Activated T-helper 1 cell treated with anti-CD3 and anti-CD28 coated beads, Interleukin-12 subunit alpha, Interleukin-12 subunit beta, Interleukin-2, Interleukin-4 antibody, amounts not matched to agents 30 ng/mL and 10 ng/mL and 1 ng/mL, durations not matched to agents 14 hours and 24 hours and 36 hours (primary cell): ENCODE measurements at regions not wholly inside any gene's neighbourhood (a gene's known extent, or its start where the extent isn't known, plus 50 kb on each side); places are given as distances from the start of the nearest gene placed in this dataset.

Source experiments
- DNase-seq: peaks from one replicate; pipeline ENCODE4 v3.0.0; 2021; ENCODE audit warnings: low spot score
- H3K27ac Mint-ChIP-seq: one replicate; pipeline ENCODE4 v1.8.0; 2021; ENCODE audit warnings: mild to moderate bottlenecking, mixed read lengths
- H3K27me3 Mint-ChIP-seq: one replicate; pipeline ENCODE4 v1.8.0; 2022; ENCODE audit warnings: mild to moderate bottlenecking, moderate library complexity, mixed read lengths; ENCODE audit not compliant: insufficient read depth
- H3K36me3 Mint-ChIP-seq: one replicate; pipeline ENCODE4 v1.8.0; 2021; ENCODE audit warnings: low read depth, mixed read lengths
- H3K4me1 Mint-ChIP-seq: one replicate; pipeline ENCODE4 v1.8.0; 2021; ENCODE audit warnings: low read depth, mixed read lengths
- H3K4me3 Mint-ChIP-seq: one replicate; pipeline ENCODE4 v1.8.0; 2021; ENCODE audit warnings: mild to moderate bottlenecking, moderate library complexity, mixed read lengths
- H3K9me3 Mint-ChIP-seq: one replicate; pipeline ENCODE4 v1.8.0; 2021; ENCODE audit warnings: mixed read lengths
- intact Hi-C: fragments of 100-400 bp; cut with micrococcal nuclease; formaldehyde crosslinking; loops from one replicate; pipeline ENCODE4 v1.15.1; 2024

- intact Hi-C loops: no loop called here
- Mint-ChIP-seq H3K4me1 (no peaks in the 10 kb centered on the region), H3K27me3 (peaks cover 2% of the 10 kb centered on the region), H3K27ac (no peak overlapping the region), H3K4me3 (no peak overlapping the region), H3K36me3 (no peaks in the 10 kb centered on the region), H3K9me3 (no peaks in the 10 kb centered on the region)
- DNase-seq: no peak
These were observed 498.3 kb downstream of the CCSER2 start for GRCh38 chr10:84826704-84827103.

GRCh38 chr10:84829131-84829530 lies 500.7 kb downstream of the CCSER2 start:
- intact Hi-C loops: no loop called here
- no peak overlapping the region for H3K27ac Mint-ChIP-seq
- peaks cover 6% of the 10 kb centered on the region for H3K27me3 Mint-ChIP-seq
- no peaks in the 10 kb centered on the region for H3K4me1 Mint-ChIP-seq
- no peak overlapping the region for H3K4me3 Mint-ChIP-seq
- no peaks in the 10 kb centered on the region for H3K9me3 Mint-ChIP-seq
- DNase-seq: no peak
- no peaks in the 10 kb centered on the region for H3K36me3 Mint-ChIP-seq

GRCh38 chr10:84837041-84837812 lies 508.8 kb downstream of the CCSER2 start:
- Mint-ChIP-seq H3K27ac (no peak overlapping the region), H3K4me3 (no peak overlapping the region), H3K27me3 (peaks cover 8% of the 10 kb centered on the region), H3K9me3 (no peaks in the 10 kb centered on the region), H3K4me1 (no peaks in the 10 kb centered on the region), H3K36me3 (no peaks in the 10 kb centered on the region)
- intact Hi-C loops: no loop called here
- no peak for DNase-seq

- Mint-ChIP-seq H3K36me3 (no peaks in the 10 kb centered on the region), H3K4me3 (no peak overlapping the region), H3K4me1 (no peaks in the 10 kb centered on the region), H3K27ac (no peak overlapping the region), H3K27me3 (peaks cover 6% of the 10 kb centered on the region), H3K9me3 (no peaks in the 10 kb centered on the region)
- intact Hi-C loops: no loop called here
- no peak for DNase-seq
These were observed 509.5 kb downstream of the CCSER2 start for GRCh38 chr10:84837877-84838276.

- no peaks in the 10 kb centered on the region for H3K9me3 Mint-ChIP-seq
- DNase-seq: no peak
- peaks cover 3% of the 10 kb centered on the region for H3K27me3 Mint-ChIP-seq
- no peak overlapping the region for H3K27ac Mint-ChIP-seq
- H3K4me3 Mint-ChIP-seq: no peak overlapping the region
- no peaks in the 10 kb centered on the region for H3K4me1 Mint-ChIP-seq
- H3K36me3 Mint-ChIP-seq: no peaks in the 10 kb centered on the region
- intact Hi-C loops: no loop called here
These were observed 510.5 kb downstream of the CCSER2 start for GRCh38 chr10:84838851-84839250.

GRCh38 chr10:84842593-84842992 lies 514.2 kb downstream of the CCSER2 start:
- DNase-seq: no peak
- no peaks in the 10 kb centered on the region for H3K4me1 Mint-ChIP-seq
- H3K27me3 Mint-ChIP-seq: peaks cover 2% of the 10 kb centered on the region
- no peak overlapping the region for H3K4me3 Mint-ChIP-seq
- no peaks in the 10 kb centered on the region for H3K9me3 Mint-ChIP-seq
- H3K36me3 Mint-ChIP-seq: no peaks in the 10 kb centered on the region
- H3K27ac Mint-ChIP-seq: no peak overlapping the region
- intact Hi-C loops: no loop called here

GRCh38 chr10:84844461-84844860 lies 516.1 kb downstream of the CCSER2 start:
- Mint-ChIP-seq H3K9me3 (no peaks in the 10 kb centered on the region), H3K4me3 (no peak overlapping the region), H3K36me3 (no peaks in the 10 kb centered on the region), H3K27ac (no peak overlapping the region), H3K4me1 (no peaks in the 10 kb centered on the region), H3K27me3 (peaks cover 2% of the 10 kb centered on the region)
- intact Hi-C loops: no loop called here
- no peak for DNase-seq

GRCh38 chr10:84845628-84846261 lies 517.4 kb downstream of the CCSER2 start:
- H3K36me3 Mint-ChIP-seq: no peaks in the 10 kb centered on the region
- H3K4me1 Mint-ChIP-seq: no peaks in the 10 kb centered on the region
- intact Hi-C loops: no loop called here
- no peak overlapping the region for H3K27ac Mint-ChIP-seq
- H3K27me3 Mint-ChIP-seq: peaks cover 2% of the 10 kb centered on the region
- H3K4me3 Mint-ChIP-seq: no peak overlapping the region
- H3K9me3 Mint-ChIP-seq: no peaks in the 10 kb centered on the region
- DNase-seq: no peak

GRCh38 chr10:84846658-84847316 lies 518.4 kb downstream of the CCSER2 start:
- intact Hi-C loops: no loop called here
- Mint-ChIP-seq H3K27ac (no peak overlapping the region), H3K4me3 (no peak overlapping the region), H3K4me1 (no peaks in the 10 kb centered on the region), H3K9me3 (no peaks in the 10 kb centered on the region), H3K36me3 (no peaks in the 10 kb centered on the region), H3K27me3 (no peaks in the 10 kb centered on the region)
- no peak for DNase-seq

GRCh38 chr10:84848967-84849366 lies 520.6 kb downstream of the CCSER2 start:
- no peak for DNase-seq
- Mint-ChIP-seq H3K4me1 (no peaks in the 10 kb centered on the region), H3K27ac (no peak overlapping the region), H3K36me3 (no peaks in the 10 kb centered on the region), H3K27me3 (no peaks in the 10 kb centered on the region), H3K9me3 (no peaks in the 10 kb centered on the region), H3K4me3 (no peak overlapping the region)
- intact Hi-C loops: no loop called here

GRCh38 chr10:84850826-84851225 lies 522.4 kb downstream of the CCSER2 start:
- Mint-ChIP-seq H3K4me3 (no peak overlapping the region), H3K9me3 (no peaks in the 10 kb centered on the region), H3K36me3 (no peaks in the 10 kb centered on the region), H3K27me3 (peaks cover 2% of the 10 kb centered on the region), H3K27ac (no peak overlapping the region), H3K4me1 (no peaks in the 10 kb centered on the region)
- intact Hi-C loops: no loop called here
- DNase-seq: no peak

- Mint-ChIP-seq H3K36me3 (no peaks in the 10 kb centered on the region), H3K27me3 (peaks cover 2% of the 10 kb centered on the region), H3K27ac (no peak overlapping the region), H3K9me3 (no peaks in the 10 kb centered on the region), H3K4me1 (no peaks in the 10 kb centered on the region), H3K4me3 (no peak overlapping the region)
- intact Hi-C loops: no loop called here
- no peak for DNase-seq
These were observed 526.0 kb downstream of the CCSER2 start for GRCh38 chr10:84854439-84854838.

- Mint-ChIP-seq H3K9me3 (no peaks in the 10 kb centered on the region), H3K36me3 (no peaks in the 10 kb centered on the region), H3K4me1 (no peaks in the 10 kb centered on the region), H3K4me3 (no peak overlapping the region), H3K27me3 (no peaks in the 10 kb centered on the region), H3K27ac (no peak overlapping the region)
- no peak for DNase-seq
- intact Hi-C loops: no loop called here
These were observed 532.5 kb downstream of the CCSER2 start for GRCh38 chr10:84860855-84861254.
